Kidney epithelial cell (primary cell): ENCODE measurements at regions not wholly inside any gene's neighbourhood (a gene's known extent, or its start where the extent isn't known, plus 50 kb on each side); places are given as distances from the start of the nearest gene placed in this dataset.

Experiments used
- DNase-seq: peaks from one replicate; pipeline ENCODE4 v3.0.0-alpha.2; 2010; ENCODE audit warnings: low read depth
- H3K27me3 ChIP-seq: 2 replicates; pipeline ENCODE4 v1.6.0; 2011; ENCODE audit warnings: low read length; ENCODE audit not compliant: control insufficient read depth, insufficient read depth
- H3K36me3 ChIP-seq: 2 replicates; pipeline ENCODE4 v1.5.1; 2011; ENCODE audit warnings: low read length; ENCODE audit not compliant: control insufficient read depth, insufficient read depth
- H3K4me3 ChIP-seq: 2 replicates; pipeline ENCODE4 v1.5.1; 2011; ENCODE audit warnings: low read depth, mild to moderate bottlenecking, control low read depth, low read length
- CTCF ChIP-seq: IDR thresholded peaks from 2 replicates; pipeline ENCODE4 v1.5.1; 2011; ENCODE audit warnings: mild to moderate bottlenecking, moderate library complexity, low read length, control low read depth, inconsistent platforms; ENCODE audit not compliant: insufficient read depth, poor library complexity, severe bottlenecking

GRCh38 chr2:157160111-157160510 lies 97.4 kb upstream of the GALNT5 start:
- Histone ChIP-seq H3K36me3 (no peaks in the 10 kb centered on the region), H3K27me3 (no peaks in the 10 kb centered on the region), H3K4me3 (no peak overlapping the region)
- no peak for TF ChIP-seq CTCF
- DNase-seq: no peak

- Histone ChIP-seq H3K4me3 (no peak overlapping the region), H3K27me3 (no peaks in the 10 kb centered on the region), H3K36me3 (no peaks in the 10 kb centered on the region)
- DNase-seq: no peak
- TF ChIP-seq CTCF: no peak
These were observed 93.1 kb upstream of the GALNT5 start for GRCh38 chr2:157164370-157164769.

GRCh38 chr2:157164891-157165290 lies 92.6 kb upstream of the GALNT5 start:
- DNase-seq: no peak
- no peaks in the 10 kb centered on the region for H3K36me3 ChIP-seq
- no peak overlapping the region for H3K4me3 ChIP-seq
- TF ChIP-seq CTCF: no peak
- no peaks in the 10 kb centered on the region for H3K27me3 ChIP-seq

- Histone ChIP-seq H3K4me3 (no peak overlapping the region), H3K36me3 (no peaks in the 10 kb centered on the region), H3K27me3 (no peaks in the 10 kb centered on the region)
- no peak for DNase-seq
- TF ChIP-seq CTCF: no peak
These were observed 89.0 kb upstream of the GALNT5 start for GRCh38 chr2:157168501-157168900.

GRCh38 chr2:157169889-157170288 lies 87.6 kb upstream of the GALNT5 start:
- no peaks in the 10 kb centered on the region for H3K27me3 ChIP-seq
- DNase-seq: no peak
- no peak for TF ChIP-seq CTCF
- no peak overlapping the region for H3K4me3 ChIP-seq
- no peaks in the 10 kb centered on the region for H3K36me3 ChIP-seq

- Histone ChIP-seq H3K36me3 (no peaks in the 10 kb centered on the region), H3K27me3 (no peaks in the 10 kb centered on the region), H3K4me3 (no peak overlapping the region)
- TF ChIP-seq CTCF: no peak
- no peak for DNase-seq
These were observed 87.2 kb upstream of the GALNT5 start for GRCh38 chr2:157170299-157170698.
